Neural progenitor cell (in vitro differentiated cells): ENCODE measurements at regions not wholly inside any gene's neighbourhood (a gene's known extent, or its start where the extent isn't known, plus 50 kb on each side); places are given as distances from the start of the nearest gene placed in this dataset.

Experiments used
- CTCF ChIP-seq: fragments of 200-600 bp; sonication (generic); IDR thresholded peaks from 2 replicates; pipeline ENCODE4 v1.5.1; 2017; ENCODE audit warnings: antibody characterized with exemption, mild to moderate bottlenecking
- EZH2 ChIP-seq: fragments of 200-600 bp; sonication (generic); IDR thresholded peaks from 2 replicates; pipeline ENCODE4 v1.6.1; 2017; ENCODE audit warnings: antibody characterized with exemption, mild to moderate bottlenecking, moderate library complexity
- EZH2phosphoT487 ChIP-seq: fragments of 200-600 bp; sonication (generic); IDR thresholded peaks from 2 replicates; pipeline ENCODE4 v1.6.1; 2017; ENCODE audit warnings: antibody characterized with exemption

GRCh38 chr10:33478675-33479125 lies 144.2 kb upstream of the NRP1 start:
- TF ChIP-seq CTCF (no peak), EZH2 (no peak), EZH2phosphoT487 (no peak)
